ENCODE measurements at regions not wholly inside any gene's neighbourhood (a gene's known extent, or its start where the extent isn't known, plus 50 kb on each side); places are given as distances from the start of the nearest gene placed in this dataset.

- Histone ChIP-seq H3K4me3 (ENCODE audit: severe bottlenecking) (no peak overlapping the region), H3K4me1 (ENCODE audit: insufficient read depth, poor library complexity, severe bottlenecking) (no peaks in the 10 kb centered on the region), H3K9me3 (ENCODE audit: severe bottlenecking) (no peaks in the 10 kb centered on the region), H3K27me3 (ENCODE audit: insufficient read depth, poor library complexity, severe bottlenecking) (no peaks in the 10 kb centered on the region), H3K36me3 (ENCODE audit: low read depth) (no peaks in the 10 kb centered on the region), H3K27ac (ENCODE audit: poor library complexity, severe bottlenecking) (no peak overlapping the region)
- DNase-seq (ENCODE audit: low spot score) (no peak), ATAC-seq (ENCODE audit: low read depth) (no peak)
- no peak for TF ChIP-seq CTCF (IDR thresholded peaks at IDR 0.05; ENCODE audit: poor library complexity, severe bottlenecking)
Measured at GRCh38 chr2:128578406-128579390, 260.0 kb upstream of the HS6ST1 start.

- Histone ChIP-seq H3K27me3 (ENCODE audit: insufficient read depth, poor library complexity, severe bottlenecking) (no peaks in the 10 kb centered on the region), H3K36me3 (ENCODE audit: low read depth) (no peaks in the 10 kb centered on the region), H3K27ac (ENCODE audit: poor library complexity, severe bottlenecking) (no peak overlapping the region), H3K4me1 (ENCODE audit: insufficient read depth, poor library complexity, severe bottlenecking) (no peaks in the 10 kb centered on the region), H3K9me3 (ENCODE audit: severe bottlenecking) (no peaks in the 10 kb centered on the region), H3K4me3 (ENCODE audit: severe bottlenecking) (no peak overlapping the region)
- TF ChIP-seq CTCF (IDR thresholded peaks at IDR 0.05; ENCODE audit: poor library complexity, severe bottlenecking) = no peak
- DNase-seq (ENCODE audit: low spot score) (no peak), ATAC-seq (ENCODE audit: low read depth) (no peak)
Measured at GRCh38 chr2:128579825-128580224, 261.2 kb upstream of the HS6ST1 start.

GRCh38 chr2:128580988-128581848 lies 262.6 kb upstream of the HS6ST1 start:
- no peaks in the 10 kb centered on the region for H3K9me3 ChIP-seq (ENCODE audit: severe bottlenecking)
- no peaks in the 10 kb centered on the region for H3K27me3 ChIP-seq (ENCODE audit: insufficient read depth, poor library complexity, severe bottlenecking)
- no peaks in the 10 kb centered on the region for H3K4me1 ChIP-seq (ENCODE audit: insufficient read depth, poor library complexity, severe bottlenecking)
- H3K36me3 ChIP-seq (ENCODE audit: low read depth) = no peaks in the 10 kb centered on the region
- no peak overlapping the region for H3K27ac ChIP-seq (ENCODE audit: poor library complexity, severe bottlenecking)
- ATAC-seq (ENCODE audit: low read depth) = no peak
- no peak for DNase-seq (ENCODE audit: low spot score)
- no peak overlapping the region for H3K4me3 ChIP-seq (ENCODE audit: severe bottlenecking)
- no peak for TF ChIP-seq CTCF (IDR thresholded peaks at IDR 0.05; ENCODE audit: poor library complexity, severe bottlenecking)

GRCh38 chr2:128581849-128582244 lies 263.2 kb upstream of the HS6ST1 start:
- Histone ChIP-seq H3K9me3 (ENCODE audit: severe bottlenecking) (no peaks in the 10 kb centered on the region), H3K4me3 (ENCODE audit: severe bottlenecking) (no peak overlapping the region), H3K36me3 (ENCODE audit: low read depth) (no peaks in the 10 kb centered on the region), H3K4me1 (ENCODE audit: insufficient read depth, poor library complexity, severe bottlenecking) (no peaks in the 10 kb centered on the region), H3K27me3 (ENCODE audit: insufficient read depth, poor library complexity, severe bottlenecking) (no peaks in the 10 kb centered on the region), H3K27ac (ENCODE audit: poor library complexity, severe bottlenecking) (no peak overlapping the region)
- DNase-seq (ENCODE audit: low spot score) (no peak), ATAC-seq (ENCODE audit: low read depth) (no peak)
- TF ChIP-seq CTCF (IDR thresholded peaks at IDR 0.05; ENCODE audit: poor library complexity, severe bottlenecking) = no peak
